ENCODE measurements at regions not wholly inside any gene's neighbourhood (a gene's known extent, or its start where the extent isn't known, plus 50 kb on each side); places are given as distances from the start of the nearest gene placed in this dataset.

DNA sequence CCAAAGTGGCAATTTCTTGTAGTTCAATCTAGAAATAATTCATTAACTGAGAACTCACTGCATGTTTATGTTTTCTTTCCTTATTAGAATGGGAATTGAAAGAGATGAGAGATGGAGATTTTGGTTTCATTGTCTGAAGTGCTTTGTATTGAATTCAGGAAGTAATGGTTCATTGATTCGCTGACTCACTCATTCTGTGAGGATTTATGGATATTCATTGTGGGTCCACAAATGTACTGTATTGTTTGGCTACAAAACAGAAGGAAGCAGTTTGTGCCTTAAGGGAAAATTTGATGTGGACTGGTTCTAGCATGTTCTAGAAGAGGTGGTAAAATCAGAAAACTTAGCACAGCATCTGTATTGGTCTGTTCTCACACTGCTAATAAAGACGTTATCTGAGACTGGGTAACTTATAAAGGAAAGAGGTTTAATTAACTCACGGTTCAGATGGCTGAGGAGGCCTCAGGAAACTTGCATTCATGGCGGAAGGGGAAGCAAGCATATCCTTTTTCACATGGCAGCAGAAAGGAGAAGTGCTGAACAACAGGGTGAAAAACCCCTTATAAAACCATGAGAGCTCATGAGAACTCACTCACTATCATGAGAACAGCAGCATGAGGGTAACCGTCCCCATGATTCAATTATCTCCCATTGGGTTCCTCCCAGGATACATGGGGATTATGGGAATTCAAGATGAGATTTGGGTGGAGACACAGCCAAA is 132.3 kb upstream of the VCX3A start:
- H3K27me3 ChIP-seq (ENCODE audit: control insufficient read depth, low read length), result no peaks in the 10 kb centered on the region
- H3K4me3 ChIP-seq (ENCODE audit: low read length), result no peak overlapping the region
- no peaks in the 10 kb centered on the region for H4K20me1 ChIP-seq (ENCODE audit: control insufficient read depth, insufficient read depth, low read depth, low read length)
- no peaks in the 10 kb centered on the region for H3K36me3 ChIP-seq (ENCODE audit: control insufficient read depth, low read length)
- no peak for TF ChIP-seq EZH2phosphoT487 (IDR thresholded peaks at IDR 0.05; ENCODE audit: borderline replicate concordance, low read length)
- TF ChIP-seq, protein P1, sequence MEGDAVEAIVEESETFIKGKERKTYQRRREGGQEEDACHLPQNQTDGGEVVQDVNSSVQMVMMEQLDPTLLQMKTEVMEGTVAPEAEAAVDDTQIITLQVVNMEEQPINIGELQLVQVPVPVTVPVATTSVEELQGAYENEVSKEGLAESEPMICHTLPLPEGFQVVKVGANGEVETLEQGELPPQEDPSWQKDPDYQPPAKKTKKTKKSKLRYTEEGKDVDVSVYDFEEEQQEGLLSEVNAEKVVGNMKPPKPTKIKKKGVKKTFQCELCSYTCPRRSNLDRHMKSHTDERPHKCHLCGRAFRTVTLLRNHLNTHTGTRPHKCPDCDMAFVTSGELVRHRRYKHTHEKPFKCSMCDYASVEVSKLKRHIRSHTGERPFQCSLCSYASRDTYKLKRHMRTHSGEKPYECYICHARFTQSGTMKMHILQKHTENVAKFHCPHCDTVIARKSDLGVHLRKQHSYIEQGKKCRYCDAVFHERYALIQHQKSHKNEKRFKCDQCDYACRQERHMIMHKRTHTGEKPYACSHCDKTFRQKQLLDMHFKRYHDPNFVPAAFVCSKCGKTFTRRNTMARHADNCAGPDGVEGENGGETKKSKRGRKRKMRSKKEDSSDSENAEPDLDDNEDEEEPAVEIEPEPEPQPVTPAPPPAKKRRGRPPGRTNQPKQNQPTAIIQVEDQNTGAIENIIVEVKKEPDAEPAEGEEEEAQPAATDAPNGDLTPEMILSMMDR (IDR thresholded peaks at IDR 0.05; ENCODE audit: low read depth, low read length, poor library complexity, severe bottlenecking), result no peak
- no peak overlapping the region; the same call in 1 of the 2 replicates for H3K4me2 ChIP-seq (ENCODE audit: low read length)
- no peaks in the 10 kb centered on the region for H3K79me2 ChIP-seq (ENCODE audit: control insufficient read depth, low read length)
- H3K9me3 ChIP-seq (ENCODE audit: control insufficient read depth, insufficient read depth, low read length), result no peaks in the 10 kb centered on the region
- no peaks in the 10 kb centered on the region for H3K9me2 ChIP-seq (replicated peaks; ENCODE audit: control insufficient read depth, low read length)
- H3K4me1 ChIP-seq (ENCODE audit: control insufficient read depth, low read length), result peaks cover 9% of the 10 kb centered on the region
- no peak overlapping the region for H3K27ac ChIP-seq (ENCODE audit: low read depth, low read length)
- no peaks in the 10 kb centered on the region for H3F3A ChIP-seq (ENCODE audit: control insufficient read depth, insufficient read depth)

DNA sequence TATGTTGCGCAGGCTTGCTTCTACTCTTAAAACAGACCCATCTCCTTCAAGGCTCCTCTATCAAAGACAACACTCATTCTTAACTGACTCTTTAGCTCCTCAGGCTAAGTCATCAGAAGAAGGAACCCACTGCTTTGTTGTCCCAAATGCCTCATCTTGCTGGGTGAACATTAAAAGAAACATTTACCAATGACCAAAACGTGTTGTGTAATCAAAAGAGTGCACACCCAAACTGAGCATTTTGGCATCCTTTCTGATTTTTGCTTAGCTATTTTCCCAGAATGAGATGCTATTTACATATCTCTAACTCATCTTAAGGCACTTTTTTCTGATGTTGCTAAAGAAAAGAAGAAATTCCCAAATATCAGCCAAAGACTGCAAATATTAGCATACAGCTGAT is 131.7 kb upstream of the VCX3A start:
- H3K27me3 ChIP-seq (ENCODE audit: control insufficient read depth, low read length), result no peaks in the 10 kb centered on the region
- no peaks in the 10 kb centered on the region for H3F3A ChIP-seq (ENCODE audit: control insufficient read depth, insufficient read depth)
- H3K36me3 ChIP-seq (ENCODE audit: control insufficient read depth, low read length), result no peaks in the 10 kb centered on the region
- no peak overlapping the region for H3K4me3 ChIP-seq (ENCODE audit: low read length)
- H3K9me3 ChIP-seq (ENCODE audit: control insufficient read depth, insufficient read depth, low read length), result no peaks in the 10 kb centered on the region
- no peak for TF ChIP-seq EZH2phosphoT487 (IDR thresholded peaks at IDR 0.05; ENCODE audit: borderline replicate concordance, low read length)
- TF ChIP-seq, protein P1 (IDR thresholded peaks at IDR 0.05; ENCODE audit: low read depth, low read length, poor library complexity, severe bottlenecking), result no peak
- H3K4me1 ChIP-seq (ENCODE audit: control insufficient read depth, low read length), result peaks cover 9% of the 10 kb centered on the region
- H4K20me1 ChIP-seq (ENCODE audit: control insufficient read depth, insufficient read depth, low read depth, low read length), result no peaks in the 10 kb centered on the region
- no peaks in the 10 kb centered on the region for H3K79me2 ChIP-seq (ENCODE audit: control insufficient read depth, low read length)
- H3K27ac ChIP-seq (ENCODE audit: low read depth, low read length), result no peak overlapping the region
- no peaks in the 10 kb centered on the region for H3K9me2 ChIP-seq (replicated peaks; ENCODE audit: control insufficient read depth, low read length)
- no peak overlapping the region for H3K4me2 ChIP-seq (ENCODE audit: low read length)

DNA sequence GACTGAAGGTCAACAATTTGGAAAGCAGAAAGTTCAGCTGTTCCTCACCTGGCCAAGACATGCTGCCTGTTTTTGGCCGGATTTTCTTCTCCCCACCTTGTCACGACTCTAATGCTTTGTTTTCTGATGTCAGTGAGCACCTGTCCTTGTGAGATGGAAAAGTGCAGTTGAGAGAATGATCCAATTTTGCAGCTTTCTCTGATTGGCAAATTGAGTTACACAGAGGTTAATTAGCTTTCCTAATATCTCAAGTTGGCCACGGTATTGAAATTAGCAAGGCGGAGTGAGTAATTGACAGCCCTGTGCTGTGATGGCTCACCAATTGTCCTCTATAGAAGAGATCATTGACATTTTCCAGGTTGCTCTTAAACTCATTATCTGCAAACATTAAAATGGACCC is 126.8 kb upstream of the VCX3A start:
- H3F3A ChIP-seq (ENCODE audit: control insufficient read depth, insufficient read depth), result no peaks in the 10 kb centered on the region
- no peaks in the 10 kb centered on the region for H3K79me2 ChIP-seq (ENCODE audit: control insufficient read depth, low read length)
- TF ChIP-seq EZH2phosphoT487 (IDR thresholded peaks at IDR 0.05; ENCODE audit: borderline replicate concordance, low read length), result no peak
- TF ChIP-seq, protein P1 (IDR thresholded peaks at IDR 0.05; ENCODE audit: low read depth, low read length, poor library complexity, severe bottlenecking), result no peak
- H3K4me3 ChIP-seq (ENCODE audit: low read length), result no peak overlapping the region
- H3K27ac ChIP-seq (ENCODE audit: low read depth, low read length), result no peak overlapping the region
- no peaks in the 10 kb centered on the region for H3K9me3 ChIP-seq (ENCODE audit: control insufficient read depth, insufficient read depth, low read length)
- no peaks in the 10 kb centered on the region for H4K20me1 ChIP-seq (ENCODE audit: control insufficient read depth, insufficient read depth, low read depth, low read length)
- H3K4me2 ChIP-seq (ENCODE audit: low read length), result no peak overlapping the region
- H3K36me3 ChIP-seq (ENCODE audit: control insufficient read depth, low read length), result no peaks in the 10 kb centered on the region
- no peaks in the 10 kb centered on the region for H3K27me3 ChIP-seq (ENCODE audit: control insufficient read depth, low read length)
- H3K9me2 ChIP-seq (replicated peaks; ENCODE audit: control insufficient read depth, low read length), result no peaks in the 10 kb centered on the region
- peaks cover under 1% of the 10 kb centered on the region for H3K4me1 ChIP-seq (ENCODE audit: control insufficient read depth, low read length)
